ENCODE measurements at regions not wholly inside any gene's neighbourhood (a gene's known extent, or its start where the extent isn't known, plus 50 kb on each side); places are given as distances from the start of the nearest gene placed in this dataset.

GRCh38 chr3:96213393-96213792 is 601.0 kb upstream of the EPHA6 start:
- TF ChIP-seq, protein P1, sequence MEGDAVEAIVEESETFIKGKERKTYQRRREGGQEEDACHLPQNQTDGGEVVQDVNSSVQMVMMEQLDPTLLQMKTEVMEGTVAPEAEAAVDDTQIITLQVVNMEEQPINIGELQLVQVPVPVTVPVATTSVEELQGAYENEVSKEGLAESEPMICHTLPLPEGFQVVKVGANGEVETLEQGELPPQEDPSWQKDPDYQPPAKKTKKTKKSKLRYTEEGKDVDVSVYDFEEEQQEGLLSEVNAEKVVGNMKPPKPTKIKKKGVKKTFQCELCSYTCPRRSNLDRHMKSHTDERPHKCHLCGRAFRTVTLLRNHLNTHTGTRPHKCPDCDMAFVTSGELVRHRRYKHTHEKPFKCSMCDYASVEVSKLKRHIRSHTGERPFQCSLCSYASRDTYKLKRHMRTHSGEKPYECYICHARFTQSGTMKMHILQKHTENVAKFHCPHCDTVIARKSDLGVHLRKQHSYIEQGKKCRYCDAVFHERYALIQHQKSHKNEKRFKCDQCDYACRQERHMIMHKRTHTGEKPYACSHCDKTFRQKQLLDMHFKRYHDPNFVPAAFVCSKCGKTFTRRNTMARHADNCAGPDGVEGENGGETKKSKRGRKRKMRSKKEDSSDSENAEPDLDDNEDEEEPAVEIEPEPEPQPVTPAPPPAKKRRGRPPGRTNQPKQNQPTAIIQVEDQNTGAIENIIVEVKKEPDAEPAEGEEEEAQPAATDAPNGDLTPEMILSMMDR (IDR thresholded peaks at IDR 0.05), result no peak
- no peak for TF ChIP-seq EZH2 (IDR thresholded peaks at IDR 0.05; ENCODE audit: borderline replicate concordance, insufficient read depth, low read depth, low read length, poor library complexity, severe bottlenecking)

Data from B cell (primary cell).